Hematopoietic multipotent progenitor cell treated with erythropoietin and hydrocortisone succinate and interleukin-3 and kit ligand, for 17 days (in vitro differentiated cells): ENCODE measurements at regions not wholly inside any gene's neighbourhood (a gene's known extent, or its start where the extent isn't known, plus 50 kb on each side); places are given as distances from the start of the nearest gene placed in this dataset.

Experiments
- DNase-seq: peaks from one replicate; pipeline ENCODE4 v3.0.0-alpha.2; 2015; ENCODE audit warnings: low spot score

GRCh38 chr12:69062621-69063237 is 129.8 kb upstream of the CPM start:
- no peak for DNase-seq

- DNase-seq: no peak
These were observed 131.9 kb upstream of the CPM start for GRCh38 chr12:69064734-69065443.

- DNase-seq: no peak
These were observed 132.8 kb upstream of the CPM start for GRCh38 chr12:69065775-69066174.

GRCh38 chr12:69066492-69067373 is 133.8 kb upstream of the CPM start:
- DNase-seq: no peak

- no peak for DNase-seq
These were observed 134.7 kb upstream of the CPM start for GRCh38 chr12:69067713-69068112.

- no peak for DNase-seq
These were observed 135.5 kb upstream of the CPM start for GRCh38 chr12:69068448-69068847.

- no peak for DNase-seq
These were observed 136.5 kb upstream of the CPM start for GRCh38 chr12:69069479-69069878.

GRCh38 chr12:69070319-69071090 is 137.5 kb upstream of the CPM start:
- peak; percentile 66 for DNase-seq

- no peak for DNase-seq
These were observed 138.1 kb upstream of the CPM start for GRCh38 chr12:69071091-69071370.

- peak; percentile 10 for DNase-seq
These were observed 140.1 kb upstream of the CPM start for GRCh38 chr12:69073035-69073434.

- no peak for DNase-seq
These were observed 141.8 kb upstream of the CPM start for GRCh38 chr12:69074556-69075349.

GRCh38 chr12:69083689-69084088 is 150.7 kb upstream of the CPM start:
- DNase-seq: no peak

GRCh38 chr12:69084816-69085378 is 151.9 kb upstream of the CPM start:
- no peak for DNase-seq

GRCh38 chr12:69085852-69086251 is 152.9 kb upstream of the CPM start:
- no peak for DNase-seq

GRCh38 chr12:69087986-69088385 is 151.4 kb upstream of the CPSF6 start:
- no peak for DNase-seq

- DNase-seq: no peak
These were observed 148.6 kb upstream of the CPSF6 start for GRCh38 chr12:69090722-69091121.

GRCh38 chr12:69091442-69092017 is 147.8 kb upstream of the CPSF6 start:
- no peak for DNase-seq

GRCh38 chr12:69092137-69092536 is 147.2 kb upstream of the CPSF6 start:
- no peak for DNase-seq

- no peak for DNase-seq
These were observed 144.7 kb upstream of the CPSF6 start for GRCh38 chr12:69094606-69095216.

- DNase-seq: no peak
These were observed 143.4 kb upstream of the CPSF6 start for GRCh38 chr12:69095765-69096477.
